ENCODE measurements at regions not wholly inside any gene's neighbourhood (a gene's known extent, or its start where the extent isn't known, plus 50 kb on each side); places are given as distances from the start of the nearest gene placed in this dataset.

DNA sequence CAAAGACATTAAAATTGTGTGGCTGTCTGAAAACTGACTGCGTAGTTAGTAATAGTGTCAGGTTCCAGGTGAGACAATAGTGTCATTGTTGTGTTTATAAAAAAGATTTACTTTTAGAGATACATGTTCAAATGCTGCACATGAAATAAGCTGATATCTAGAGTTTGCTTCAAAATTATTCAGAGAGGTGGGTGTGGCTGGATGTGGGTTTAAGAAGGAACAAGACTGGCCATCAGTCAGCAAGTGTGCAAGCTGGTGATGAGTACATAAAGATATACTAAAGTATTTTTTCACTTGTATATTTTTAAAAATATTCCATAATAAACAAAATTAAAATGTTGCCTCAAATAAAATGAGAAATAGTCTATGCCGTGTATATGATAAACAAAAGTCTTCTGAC is 190.6 kb downstream of the ARRDC4 start:
- TF ChIP-seq CTCF (IDR thresholded peaks at IDR 0.05 in 8 of 11, conservative IDR thresholded peaks at IDR 0.05 in 3 of 11) (no peak), POLR2AphosphoS5 (IDR thresholded peaks at IDR 0.05) (no peak)

All from spleen (tissue), 7 donors.